AG09319 (cell line): ENCODE measurements at regions not wholly inside any gene's neighbourhood (a gene's known extent, or its start where the extent isn't known, plus 50 kb on each side); places are given as distances from the start of the nearest gene placed in this dataset.

Experiments used
- DNase-seq: peaks from one replicate; pipeline ENCODE4 v3.0.0-alpha.2; 2010; ENCODE audit warnings: low read depth; ENCODE audit errors: extremely low read depth
- TF ChIP-seq, protein P1 (sequence below): IDR thresholded peaks from 2 replicates; pipeline ENCODE4 v1.5.1; 2011; ENCODE audit warnings: low read depth, mild to moderate bottlenecking, inconsistent platforms, low read length, moderate library complexity

DNA sequence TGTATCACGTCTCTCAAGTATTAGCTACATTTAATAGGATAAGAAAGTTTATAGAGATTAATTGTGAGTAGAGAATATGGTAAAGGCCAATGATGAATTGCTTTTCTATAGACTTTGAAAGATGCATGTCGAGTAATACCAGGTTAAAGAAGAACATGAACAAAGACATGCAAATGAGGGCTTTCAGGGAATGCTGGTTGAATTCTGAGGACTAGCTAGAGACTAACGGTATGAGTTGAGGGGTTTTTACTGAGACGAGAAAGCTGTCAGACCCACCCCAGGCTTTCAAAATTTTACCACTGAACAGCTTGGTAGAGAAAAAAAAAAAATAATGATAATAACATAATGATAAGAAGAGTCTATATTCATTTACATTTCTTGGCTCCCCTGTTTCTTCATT, 796.0 kb upstream of the CDH8 start:
- DNase-seq, result no peak
- TF ChIP-seq, protein P1, sequence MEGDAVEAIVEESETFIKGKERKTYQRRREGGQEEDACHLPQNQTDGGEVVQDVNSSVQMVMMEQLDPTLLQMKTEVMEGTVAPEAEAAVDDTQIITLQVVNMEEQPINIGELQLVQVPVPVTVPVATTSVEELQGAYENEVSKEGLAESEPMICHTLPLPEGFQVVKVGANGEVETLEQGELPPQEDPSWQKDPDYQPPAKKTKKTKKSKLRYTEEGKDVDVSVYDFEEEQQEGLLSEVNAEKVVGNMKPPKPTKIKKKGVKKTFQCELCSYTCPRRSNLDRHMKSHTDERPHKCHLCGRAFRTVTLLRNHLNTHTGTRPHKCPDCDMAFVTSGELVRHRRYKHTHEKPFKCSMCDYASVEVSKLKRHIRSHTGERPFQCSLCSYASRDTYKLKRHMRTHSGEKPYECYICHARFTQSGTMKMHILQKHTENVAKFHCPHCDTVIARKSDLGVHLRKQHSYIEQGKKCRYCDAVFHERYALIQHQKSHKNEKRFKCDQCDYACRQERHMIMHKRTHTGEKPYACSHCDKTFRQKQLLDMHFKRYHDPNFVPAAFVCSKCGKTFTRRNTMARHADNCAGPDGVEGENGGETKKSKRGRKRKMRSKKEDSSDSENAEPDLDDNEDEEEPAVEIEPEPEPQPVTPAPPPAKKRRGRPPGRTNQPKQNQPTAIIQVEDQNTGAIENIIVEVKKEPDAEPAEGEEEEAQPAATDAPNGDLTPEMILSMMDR, result no peak

DNA sequence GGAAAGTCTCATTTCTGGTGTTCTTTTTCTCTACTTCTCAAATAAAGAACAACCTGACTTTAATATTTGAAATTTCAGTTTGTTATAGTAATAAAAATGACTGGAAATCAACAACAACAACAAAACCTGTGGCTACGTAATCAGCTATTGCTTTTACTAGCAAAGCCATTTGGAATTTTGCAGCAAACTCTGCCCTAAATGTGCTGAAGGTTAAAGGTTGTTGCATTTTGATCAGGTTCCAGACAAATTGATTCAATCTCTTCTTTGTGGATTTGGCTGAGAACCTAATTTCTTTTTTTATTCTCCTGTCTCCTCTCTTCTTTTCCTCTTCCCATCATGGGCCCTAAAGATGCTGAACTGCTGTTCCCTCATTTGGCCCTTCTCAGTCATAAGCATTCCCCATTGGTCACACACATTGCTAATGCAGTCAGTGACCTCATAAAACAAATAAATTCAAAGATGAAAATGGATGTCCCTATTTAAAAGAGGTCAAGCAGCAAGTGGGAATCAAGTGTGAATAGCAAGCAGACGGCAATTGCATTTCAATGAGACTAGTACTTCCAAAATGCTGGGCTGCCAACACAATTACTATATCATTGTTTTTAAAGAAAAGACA, 795.1 kb upstream of the CDH8 start:
- TF ChIP-seq, protein P1, result no peak
- DNase-seq, result no peak

DNA sequence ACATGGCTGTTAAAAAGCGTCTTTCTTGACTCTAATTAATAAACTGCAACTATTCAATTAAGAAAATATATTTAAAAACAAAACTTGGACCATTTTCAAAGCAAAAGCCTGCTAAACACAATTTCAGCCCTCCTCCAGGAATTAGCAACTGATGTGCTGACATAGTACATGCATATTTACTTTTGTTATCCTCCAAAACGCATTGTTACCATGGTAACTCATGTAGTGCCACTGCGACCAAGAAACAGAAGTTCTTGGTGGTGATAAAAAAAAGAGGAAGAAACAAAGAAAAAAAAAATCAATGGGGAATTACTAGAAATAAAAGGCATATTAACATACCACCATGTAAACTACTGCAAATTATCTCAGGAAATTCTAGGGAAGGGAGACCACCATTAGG, 793.4 kb upstream of the CDH8 start:
- DNase-seq, result no peak
- TF ChIP-seq, protein P1, result no peak

DNA sequence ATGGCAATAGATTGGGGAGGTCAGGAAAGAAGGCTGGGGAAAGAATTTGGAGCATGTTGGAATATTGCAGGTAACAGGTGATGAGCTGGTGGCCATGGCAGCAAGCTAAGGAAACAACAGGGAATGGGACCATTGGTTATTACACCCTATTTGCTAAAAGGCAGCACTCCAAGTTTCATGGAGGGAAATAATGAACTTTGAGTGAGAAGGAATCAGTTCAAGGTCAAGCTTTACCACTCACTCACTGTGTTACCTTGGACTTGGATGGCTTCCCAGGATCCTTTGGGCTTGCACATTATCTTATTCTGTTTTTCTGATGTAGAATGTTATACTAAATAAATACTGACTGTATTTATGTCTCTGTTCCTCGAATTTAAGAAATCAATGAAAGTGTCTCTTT, 792.8 kb upstream of the CDH8 start:
- TF ChIP-seq, protein P1, result no peak
- DNase-seq, result no peak

DNA sequence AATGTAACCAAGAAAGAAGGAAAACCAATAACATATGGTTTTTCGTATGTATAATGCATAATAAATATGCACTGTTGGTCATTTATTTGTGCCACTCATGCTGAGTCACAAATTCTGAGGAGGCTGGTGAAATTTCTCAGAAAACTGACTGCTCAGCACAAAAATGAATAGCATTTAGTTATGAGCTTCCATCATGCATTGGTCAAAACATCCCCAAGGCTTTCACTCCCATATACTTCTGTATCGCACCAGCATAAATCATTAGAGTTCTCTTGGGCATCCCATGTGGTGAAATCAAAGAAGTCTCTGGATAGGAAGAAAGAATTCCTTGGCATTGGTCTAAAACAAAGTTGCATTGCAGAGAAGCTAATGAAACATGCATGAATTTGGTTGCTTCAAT, 785.6 kb upstream of the CDH8 start:
- TF ChIP-seq, protein P1, result no peak
- no peak for DNase-seq

DNA sequence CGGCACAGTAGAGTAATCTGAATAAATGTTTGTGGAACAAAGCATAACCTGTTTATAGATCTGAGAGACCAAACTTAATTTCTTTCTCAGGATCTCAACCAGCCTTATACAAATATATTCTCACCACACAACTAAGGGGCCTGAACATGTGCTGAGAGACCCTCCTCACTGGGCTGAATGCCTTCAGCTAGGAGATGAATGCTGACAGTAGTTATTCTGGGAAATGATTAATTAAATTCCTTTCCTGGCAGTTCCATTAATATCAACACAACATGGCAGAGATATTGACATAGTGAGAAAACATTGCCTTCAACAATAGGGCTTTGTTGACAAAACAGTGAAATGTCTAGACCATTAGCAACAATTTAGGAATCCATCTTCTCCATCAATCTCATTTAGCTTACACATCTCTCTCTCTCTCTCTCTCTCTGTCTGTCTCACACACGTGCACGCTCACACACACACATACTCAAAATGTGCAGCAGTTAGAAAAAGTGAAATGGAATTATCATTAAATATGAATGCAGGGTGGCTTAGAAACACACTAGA, 780.8 kb upstream of the CDH8 start:
- no peak for DNase-seq
- TF ChIP-seq, protein P1, result no peak

DNA sequence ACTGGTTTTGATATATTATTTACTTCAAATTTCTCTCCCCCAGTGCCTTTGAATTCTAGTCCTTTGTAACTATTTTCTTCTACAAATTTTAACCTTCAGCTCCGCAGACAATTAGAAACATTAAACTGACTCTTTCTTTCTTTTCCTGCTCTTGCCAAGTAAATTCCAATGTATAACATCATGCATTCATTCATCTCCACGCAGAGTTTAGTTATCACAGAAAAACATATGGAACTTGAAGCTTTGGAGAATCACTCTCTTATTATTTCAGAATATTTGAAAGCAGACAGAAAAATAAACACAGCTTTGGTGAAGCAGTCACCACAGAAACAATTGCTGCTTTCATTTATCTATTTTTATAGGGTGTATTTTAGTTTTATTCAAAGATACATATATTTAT, 778.7 kb upstream of the CDH8 start:
- TF ChIP-seq, protein P1, result no peak
- no peak for DNase-seq
